Uterus (tissue), 3 donors: ENCODE measurements at regions not wholly inside any gene's neighbourhood (a gene's known extent, or its start where the extent isn't known, plus 50 kb on each side); places are given as distances from the start of the nearest gene placed in this dataset.

Experiments used
- DNase-seq, 2 donors: peaks; one replicate each; pipeline ENCODE4 v3.0.0-alpha.2; 2019 to 2020
- H3K27ac ChIP-seq, 2 donors: fragments of 200-600 bp; sonication (generic); 1 replicate in 1 of 2; 2 replicates in 1 of 2; pipeline ENCODE4 v1.5.1; 2016 to 2018
- H3K27me3 ChIP-seq, 2 donors: fragments of 200-600 bp; sonication (generic); one replicate each; pipeline ENCODE4 v1.5.1; 2018 to 2019; ENCODE audit warnings: control low read depth in 1 of 2
- H3K36me3 ChIP-seq, 2 donors: fragments of 200-600 bp; sonication (generic); one replicate each; pipeline ENCODE4 v1.5.1; 2019; ENCODE audit warnings: control low read depth in 1 of 2
- H3K4me1 ChIP-seq, 2 donors: fragments of 200-600 bp; sonication (generic); one replicate each; pipeline ENCODE4 v1.5.1; 2018 to 2019; ENCODE audit warnings: control low read depth in 1 of 2
- H3K4me3 ChIP-seq, 2 donors: fragments of 200-600 bp; sonication (generic); 1 replicate in 1 of 2; 2 replicates in 1 of 2; pipeline ENCODE4 v1.5.1; 2018 to 2019; ENCODE audit warnings: mild to moderate bottlenecking in 1 of 2
- H3K9me3 ChIP-seq, 2 donors: fragments of 200-600 bp; sonication (generic); one replicate each; pipeline ENCODE4 v1.5.1; 2019; ENCODE audit warnings: control low read depth in 1 of 2
- POLR2A ChIP-seq, 2 donors: fragments of 450-650 bp; IDR thresholded peaks; one replicate each; pipeline ENCODE4 v1.6.1; 2016; ENCODE audit warnings: antibody characterized with exemption in 2 of 2, mild to moderate bottlenecking in 1 of 2, moderate library complexity in 1 of 2
- intact Hi-C: fragments of 100-400 bp; cut with DNase I; formaldehyde crosslinking; loops from one replicate; pipeline ENCODE4 v1.15.1; 2023; ENCODE audit warnings: low total_unique reads
- TF ChIP-seq, protein P1 (sequence below), 4 experiments: fragments of 200-600 bp in 2 of 4; fragments of 450-650 bp in 2 of 4; sonication (generic) in 2 of 4; IDR thresholded peaks; one replicate each; pipeline ENCODE4 v1.5.1; 2016 to 2019; ENCODE audit warnings: antibody characterized with exemption in 4 of 4, mild to moderate bottlenecking in 2 of 4, moderate library complexity in 1 of 4
- donor health status: DM: yes; HTN: yes; CAD: no.

DNA sequence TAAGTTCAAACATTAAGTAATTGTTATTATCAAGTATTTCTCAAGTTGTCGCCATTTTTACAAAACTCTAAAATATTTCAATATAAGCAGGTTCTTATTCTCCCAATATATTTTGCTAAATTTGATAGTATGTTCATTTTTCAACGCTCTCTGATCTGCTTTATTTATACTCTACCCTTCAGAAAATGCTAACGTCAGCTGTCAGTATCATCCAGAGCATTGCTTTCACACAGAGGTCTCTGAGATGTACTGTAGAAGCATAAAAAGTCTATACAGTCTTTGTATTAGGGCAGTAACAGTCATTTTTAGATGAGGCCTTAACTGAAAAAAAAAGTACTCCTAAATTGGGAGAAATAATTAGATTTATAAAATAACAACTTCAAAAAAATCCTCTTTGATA, 533.1 kb upstream of the LRFN5 start:
- intact Hi-C loops = no loop called here
- Histone ChIP-seq H3K9me3 (no peaks in the 10 kb centered on the region), H3K27me3 (no peaks in the 10 kb centered on the region), H3K4me1 (no peaks in the 10 kb centered on the region), H3K36me3 (no peaks in the 10 kb centered on the region), H3K27ac (no peak overlapping the region), H3K4me3 (no peak overlapping the region)
- DNase-seq = no peak
- TF ChIP-seq POLR2A (IDR thresholded peaks at IDR 0.05) = no peak
- TF ChIP-seq, protein P1, sequence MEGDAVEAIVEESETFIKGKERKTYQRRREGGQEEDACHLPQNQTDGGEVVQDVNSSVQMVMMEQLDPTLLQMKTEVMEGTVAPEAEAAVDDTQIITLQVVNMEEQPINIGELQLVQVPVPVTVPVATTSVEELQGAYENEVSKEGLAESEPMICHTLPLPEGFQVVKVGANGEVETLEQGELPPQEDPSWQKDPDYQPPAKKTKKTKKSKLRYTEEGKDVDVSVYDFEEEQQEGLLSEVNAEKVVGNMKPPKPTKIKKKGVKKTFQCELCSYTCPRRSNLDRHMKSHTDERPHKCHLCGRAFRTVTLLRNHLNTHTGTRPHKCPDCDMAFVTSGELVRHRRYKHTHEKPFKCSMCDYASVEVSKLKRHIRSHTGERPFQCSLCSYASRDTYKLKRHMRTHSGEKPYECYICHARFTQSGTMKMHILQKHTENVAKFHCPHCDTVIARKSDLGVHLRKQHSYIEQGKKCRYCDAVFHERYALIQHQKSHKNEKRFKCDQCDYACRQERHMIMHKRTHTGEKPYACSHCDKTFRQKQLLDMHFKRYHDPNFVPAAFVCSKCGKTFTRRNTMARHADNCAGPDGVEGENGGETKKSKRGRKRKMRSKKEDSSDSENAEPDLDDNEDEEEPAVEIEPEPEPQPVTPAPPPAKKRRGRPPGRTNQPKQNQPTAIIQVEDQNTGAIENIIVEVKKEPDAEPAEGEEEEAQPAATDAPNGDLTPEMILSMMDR (IDR thresholded peaks at IDR 0.05) = no peak

DNA sequence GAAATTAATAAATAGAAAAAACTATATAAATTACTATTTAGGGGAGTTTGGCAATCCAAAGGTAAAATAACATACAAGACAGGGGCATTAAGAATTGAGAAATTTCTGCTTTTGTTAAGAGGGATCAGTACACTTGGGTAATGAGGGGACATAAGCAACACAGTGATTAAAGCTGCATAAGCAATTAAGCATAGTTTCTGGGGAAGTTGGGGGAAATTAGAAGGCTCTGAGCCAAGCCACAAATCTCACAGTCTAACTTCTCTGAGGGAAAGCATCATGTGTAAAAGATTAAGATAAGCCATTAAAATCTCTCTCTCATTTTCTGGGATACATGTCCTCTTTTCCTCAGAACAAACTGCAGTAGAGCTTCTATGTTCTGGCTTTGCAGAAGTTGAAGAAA, 533.9 kb upstream of the LRFN5 start:
- TF ChIP-seq, protein P1 (IDR thresholded peaks at IDR 0.05) = no peak
- no peak for TF ChIP-seq POLR2A (IDR thresholded peaks at IDR 0.05)
- intact Hi-C loops = no loop called here

DNA sequence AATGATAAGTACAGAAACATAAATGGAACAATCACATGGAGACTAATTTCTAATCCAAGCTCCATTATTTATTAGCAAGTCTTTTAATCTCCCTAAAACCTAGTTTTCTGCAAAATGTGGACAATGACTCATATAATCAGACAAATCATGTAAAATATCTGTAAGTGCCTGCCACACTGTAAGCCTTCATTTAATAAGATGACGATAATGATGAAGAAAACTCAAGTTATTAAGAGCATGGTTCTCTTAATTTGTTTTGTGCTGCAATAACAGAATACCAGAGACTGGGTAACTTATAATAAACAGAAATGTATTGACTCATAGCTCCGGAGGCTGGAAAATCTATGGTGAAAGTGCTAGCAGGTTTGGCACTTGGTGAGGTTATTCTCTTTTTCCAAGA, 535.3 kb upstream of the LRFN5 start:
- TF ChIP-seq, protein P1 (IDR thresholded peaks at IDR 0.05) = no peak
- H3K27me3 ChIP-seq = no peaks in the 10 kb centered on the region
- intact Hi-C loops = loop anchor here (2.0 kb wide), 1 partner anchor 19 kb away; no protein-coding TSS in a partner anchor
- H3K9me3 ChIP-seq = no peaks in the 10 kb centered on the region
- no peaks in the 10 kb centered on the region for H3K36me3 ChIP-seq
- no peaks in the 10 kb centered on the region for H3K4me1 ChIP-seq
- H3K27ac ChIP-seq = no peak overlapping the region
- DNase-seq = no peak
- H3K4me3 ChIP-seq = no peak overlapping the region

More for the DNA sequence above, 533.9 kb upstream of the LRFN5 start:
- Histone ChIP-seq H3K36me3 (no peaks in the 10 kb centered on the region), H3K4me3 (no peak overlapping the region), H3K9me3 (no peaks in the 10 kb centered on the region), H3K4me1 (no peaks in the 10 kb centered on the region), H3K27ac (no peak overlapping the region), H3K27me3 (no peaks in the 10 kb centered on the region)
- DNase-seq = no peak

GRCh38 chr14:41062826-41063225, 543.9 kb upstream of the LRFN5 start:
- H3K9me3 ChIP-seq = no peaks in the 10 kb centered on the region
- no peaks in the 10 kb centered on the region for H3K36me3 ChIP-seq
- DNase-seq = no peak
- H3K27me3 ChIP-seq = no peaks in the 10 kb centered on the region
- TF ChIP-seq, protein P1 (IDR thresholded peaks at IDR 0.05) = no peak
- TF ChIP-seq POLR2A (IDR thresholded peaks at IDR 0.05) = no peak
- H3K27ac ChIP-seq = no peak overlapping the region
- no peaks in the 10 kb centered on the region for H3K4me1 ChIP-seq
- intact Hi-C loops = no loop called here
- no peak overlapping the region for H3K4me3 ChIP-seq

DNA sequence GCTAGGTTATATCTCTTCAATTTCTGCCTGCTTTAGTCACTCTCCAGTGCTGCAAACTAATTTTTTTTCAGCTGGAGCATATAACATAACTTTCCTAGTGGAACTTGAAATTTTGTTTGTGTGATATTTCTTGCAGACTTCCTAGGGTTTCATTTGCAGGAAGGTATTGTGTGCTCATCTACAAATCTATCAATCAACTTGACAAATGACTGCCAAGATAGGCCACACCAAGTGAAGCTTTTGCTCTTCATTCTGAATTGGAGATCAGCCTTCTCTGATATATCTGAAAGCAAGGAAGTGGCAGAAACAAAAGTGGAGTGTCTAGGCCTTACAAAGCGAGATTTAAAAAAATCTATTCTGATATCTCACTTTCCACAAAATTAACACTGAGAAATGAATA, 551.1 kb upstream of the LRFN5 start:
- no peak for DNase-seq
- no peaks in the 10 kb centered on the region for H3K4me1 ChIP-seq
- no peaks in the 10 kb centered on the region for H3K36me3 ChIP-seq
- intact Hi-C loops = no loop called here
- no peak overlapping the region for H3K27ac ChIP-seq
- TF ChIP-seq, protein P1 (IDR thresholded peaks at IDR 0.05) = no peak
- TF ChIP-seq POLR2A (IDR thresholded peaks at IDR 0.05) = no peak
- H3K9me3 ChIP-seq = no peaks in the 10 kb centered on the region
- no peak overlapping the region for H3K4me3 ChIP-seq
- H3K27me3 ChIP-seq = no peaks in the 10 kb centered on the region
